ENCODE measurements at regions not wholly inside any gene's neighbourhood (a gene's known extent, or its start where the extent isn't known, plus 50 kb on each side); places are given as distances from the start of the nearest gene placed in this dataset.

DNA sequence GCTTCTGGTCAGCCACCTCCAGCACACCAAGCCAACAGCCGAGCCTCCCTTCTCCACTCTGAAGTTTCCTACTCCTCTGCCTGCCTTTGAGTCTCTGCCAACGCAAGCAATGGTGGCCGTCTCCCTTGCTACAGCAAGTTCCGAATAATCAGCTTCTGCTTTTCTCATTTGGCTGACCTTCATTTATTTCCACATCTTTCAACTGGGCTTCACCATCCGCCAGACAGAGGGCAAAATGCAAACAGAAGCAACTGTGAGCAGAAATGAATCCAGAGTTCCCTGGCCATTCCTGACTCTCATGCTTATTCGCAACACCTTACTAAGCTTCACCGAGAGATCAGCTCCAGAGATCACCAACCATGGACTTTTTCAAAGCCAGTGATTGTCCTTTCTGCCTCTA is 621.0 kb downstream of the NPHP4 start:
- TF ChIP-seq POLR2AphosphoS5 (IDR thresholded peaks at IDR 0.05; ENCODE audit: low read depth, low read length) (no peak), TAF1 (IDR thresholded peaks at IDR 0.05; ENCODE audit: borderline replicate concordance, insufficient read depth, low read length) (no peak), FOXP2 (optimal IDR thresholded peaks at IDR 0.05; ENCODE audit: borderline replicate concordance, extremely low read depth, extremely low read length, insufficient read depth) (no peak)
- TF ChIP-seq, protein P1, sequence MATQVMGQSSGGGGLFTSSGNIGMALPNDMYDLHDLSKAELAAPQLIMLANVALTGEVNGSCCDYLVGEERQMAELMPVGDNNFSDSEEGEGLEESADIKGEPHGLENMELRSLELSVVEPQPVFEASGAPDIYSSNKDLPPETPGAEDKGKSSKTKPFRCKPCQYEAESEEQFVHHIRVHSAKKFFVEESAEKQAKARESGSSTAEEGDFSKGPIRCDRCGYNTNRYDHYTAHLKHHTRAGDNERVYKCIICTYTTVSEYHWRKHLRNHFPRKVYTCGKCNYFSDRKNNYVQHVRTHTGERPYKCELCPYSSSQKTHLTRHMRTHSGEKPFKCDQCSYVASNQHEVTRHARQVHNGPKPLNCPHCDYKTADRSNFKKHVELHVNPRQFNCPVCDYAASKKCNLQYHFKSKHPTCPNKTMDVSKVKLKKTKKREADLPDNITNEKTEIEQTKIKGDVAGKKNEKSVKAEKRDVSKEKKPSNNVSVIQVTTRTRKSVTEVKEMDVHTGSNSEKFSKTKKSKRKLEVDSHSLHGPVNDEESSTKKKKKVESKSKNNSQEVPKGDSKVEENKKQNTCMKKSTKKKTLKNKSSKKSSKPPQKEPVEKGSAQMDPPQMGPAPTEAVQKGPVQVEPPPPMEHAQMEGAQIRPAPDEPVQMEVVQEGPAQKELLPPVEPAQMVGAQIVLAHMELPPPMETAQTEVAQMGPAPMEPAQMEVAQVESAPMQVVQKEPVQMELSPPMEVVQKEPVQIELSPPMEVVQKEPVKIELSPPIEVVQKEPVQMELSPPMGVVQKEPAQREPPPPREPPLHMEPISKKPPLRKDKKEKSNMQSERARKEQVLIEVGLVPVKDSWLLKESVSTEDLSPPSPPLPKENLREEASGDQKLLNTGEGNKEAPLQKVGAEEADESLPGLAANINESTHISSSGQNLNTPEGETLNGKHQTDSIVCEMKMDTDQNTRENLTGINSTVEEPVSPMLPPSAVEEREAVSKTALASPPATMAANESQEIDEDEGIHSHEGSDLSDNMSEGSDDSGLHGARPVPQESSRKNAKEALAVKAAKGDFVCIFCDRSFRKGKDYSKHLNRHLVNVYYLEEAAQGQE (IDR thresholded peaks at IDR 0.05; ENCODE audit: insufficient read depth in 1 of 2, low read depth in 2 of 2, low read length in 2 of 2), result no peak

All from PFSK-1 (cell line).